ENCODE measurements at regions not wholly inside any gene's neighbourhood (a gene's known extent, or its start where the extent isn't known, plus 50 kb on each side); places are given as distances from the start of the nearest gene placed in this dataset.

DNA sequence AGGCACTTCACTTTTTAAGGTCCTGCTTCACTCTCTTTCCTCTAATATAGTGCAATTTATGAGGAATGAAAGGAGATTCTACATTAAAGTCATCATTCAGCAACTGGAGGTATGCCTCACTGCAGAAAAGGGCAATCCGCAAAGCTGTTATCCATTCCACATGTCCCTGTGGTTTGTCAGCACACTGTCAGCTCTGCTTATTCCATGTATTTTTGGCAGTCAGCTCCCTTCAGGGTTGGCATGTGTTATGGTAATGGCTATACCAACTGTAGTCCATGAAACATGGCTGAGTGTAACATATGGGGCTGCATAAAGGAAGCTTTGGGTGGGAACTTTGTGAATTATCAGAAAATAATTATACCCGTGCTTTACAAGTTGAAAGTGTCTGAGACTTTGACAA, 154.1 kb downstream of the GALC start:
- Histone ChIP-seq H3K9ac (ENCODE audit: low read depth, low read length) (no peak overlapping the region), H3K9me3 (ENCODE audit: control insufficient read depth, insufficient read depth, low read length) (no peaks in the 10 kb centered on the region), H3K36me3 (ENCODE audit: insufficient read depth, low read length) (no peaks in the 10 kb centered on the region), H3K4me1 (ENCODE audit: insufficient read depth, low read length) (no peaks in the 10 kb centered on the region)

DNA sequence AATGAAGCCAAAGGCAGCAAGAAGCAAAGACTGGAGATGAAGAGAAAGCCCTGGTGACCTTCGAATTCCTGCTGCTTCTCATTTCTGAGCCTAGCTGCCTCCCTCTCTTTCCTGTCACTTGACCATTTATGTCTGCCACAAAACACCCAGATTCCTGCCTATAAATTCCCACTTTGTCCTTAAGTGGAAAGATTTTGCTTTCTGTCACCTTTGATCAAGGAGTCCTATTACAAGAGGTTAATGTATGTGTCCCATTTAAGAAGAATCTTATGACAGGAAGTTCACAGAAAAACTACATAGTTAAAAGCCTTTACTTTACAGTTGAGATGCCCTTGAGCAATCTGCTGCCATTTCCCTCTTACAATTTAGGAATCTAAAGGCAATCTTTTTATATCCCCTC, 155.7 kb downstream of the GALC start:
- H3K9ac ChIP-seq (ENCODE audit: low read depth, low read length), result no peak overlapping the region
- H3K36me3 ChIP-seq (ENCODE audit: insufficient read depth, low read length), result no peaks in the 10 kb centered on the region
- H3K4me1 ChIP-seq (ENCODE audit: insufficient read depth, low read length), result no peaks in the 10 kb centered on the region
- H3K9me3 ChIP-seq (ENCODE audit: control insufficient read depth, insufficient read depth, low read length), result no peaks in the 10 kb centered on the region

GRCh38 chr14:87834594-87834993, 158.4 kb downstream of the GALC start:
- Histone ChIP-seq H3K9me3 (ENCODE audit: control insufficient read depth, insufficient read depth, low read length) (no peaks in the 10 kb centered on the region), H3K9ac (ENCODE audit: low read depth, low read length) (no peak overlapping the region), H3K36me3 (ENCODE audit: insufficient read depth, low read length) (no peaks in the 10 kb centered on the region), H3K4me1 (ENCODE audit: insufficient read depth, low read length) (peaks cover 12% of the 10 kb centered on the region)

DNA sequence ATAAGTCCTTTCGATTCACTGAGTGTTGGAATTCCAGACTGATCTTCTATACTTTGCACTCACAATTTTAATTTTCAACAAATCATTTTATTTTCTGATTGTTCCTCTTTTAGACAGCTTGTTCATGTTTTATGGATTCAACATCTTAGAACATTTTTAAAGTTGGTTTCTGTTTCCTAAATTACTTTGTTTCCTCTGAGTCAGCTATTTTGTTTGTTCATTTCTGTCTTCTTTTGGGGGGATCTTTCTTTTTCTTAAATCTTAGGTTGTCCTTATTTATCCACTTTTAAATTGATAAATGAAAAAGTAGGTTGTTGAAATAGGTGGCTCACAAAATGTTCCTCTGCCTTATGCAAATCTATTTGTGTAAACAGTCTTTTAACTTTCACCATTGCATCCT, 160.0 kb downstream of the GALC start:
- Histone ChIP-seq H3K36me3 (ENCODE audit: insufficient read depth, low read length) (no peaks in the 10 kb centered on the region), H3K4me1 (ENCODE audit: insufficient read depth, low read length) (peaks cover 12% of the 10 kb centered on the region), H3K9ac (ENCODE audit: low read depth, low read length) (no peak overlapping the region), H3K9me3 (ENCODE audit: control insufficient read depth, insufficient read depth, low read length) (no peaks in the 10 kb centered on the region)

GRCh38 chr14:87830443-87831096, 162.4 kb downstream of the GALC start:
- Histone ChIP-seq H3K36me3 (ENCODE audit: insufficient read depth, low read length) (no peaks in the 10 kb centered on the region), H3K4me1 (ENCODE audit: insufficient read depth, low read length) (peaks cover 12% of the 10 kb centered on the region), H3K9ac (ENCODE audit: low read depth, low read length) (no peak overlapping the region), H3K9me3 (ENCODE audit: control insufficient read depth, insufficient read depth, low read length) (no peaks in the 10 kb centered on the region)

GRCh38 chr14:87829543-87829942, 163.4 kb downstream of the GALC start:
- Histone ChIP-seq H3K9ac (ENCODE audit: low read depth, low read length) (no peak overlapping the region), H3K4me1 (ENCODE audit: insufficient read depth, low read length) (peaks cover 12% of the 10 kb centered on the region), H3K36me3 (ENCODE audit: insufficient read depth, low read length) (no peaks in the 10 kb centered on the region), H3K9me3 (ENCODE audit: control insufficient read depth, insufficient read depth, low read length) (no peaks in the 10 kb centered on the region)

- no peaks in the 10 kb centered on the region for H3K36me3 ChIP-seq (ENCODE audit: insufficient read depth, low read length)
- no peaks in the 10 kb centered on the region for H3K4me1 ChIP-seq (ENCODE audit: insufficient read depth, low read length)
- no peak overlapping the region for H3K9ac ChIP-seq (ENCODE audit: low read depth, low read length)
- H3K9me3 ChIP-seq (ENCODE audit: control insufficient read depth, insufficient read depth, low read length), result no peaks in the 10 kb centered on the region
Measured at GRCh38 chr14:87824266-87824665, 168.7 kb downstream of the GALC start.

DNA sequence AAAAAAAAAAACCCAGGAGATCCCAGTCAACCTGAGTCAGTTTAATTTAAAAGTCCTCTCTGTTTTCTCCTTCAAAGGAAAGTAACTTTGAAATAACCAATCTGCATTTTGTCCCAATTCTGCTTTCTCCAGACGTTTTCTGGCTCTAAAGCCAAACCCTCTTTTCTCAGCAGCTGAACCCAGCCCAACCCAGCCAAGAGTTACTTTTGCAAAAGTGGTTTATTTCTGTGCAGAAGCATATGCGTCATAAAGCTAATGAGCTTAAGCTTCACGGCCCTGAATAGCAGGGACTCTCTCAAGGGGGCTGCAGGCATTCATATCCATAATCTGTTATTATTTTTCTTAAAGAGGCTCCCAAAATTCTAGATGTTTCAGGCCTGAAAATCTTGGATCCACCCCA, 176.6 kb downstream of the GALC start:
- no peaks in the 10 kb centered on the region for H3K36me3 ChIP-seq (ENCODE audit: insufficient read depth, low read length)
- H3K4me1 ChIP-seq (ENCODE audit: insufficient read depth, low read length), result no peaks in the 10 kb centered on the region
- no peak overlapping the region for H3K9ac ChIP-seq (ENCODE audit: low read depth, low read length)
- H3K9me3 ChIP-seq (ENCODE audit: control insufficient read depth, insufficient read depth, low read length), result no peaks in the 10 kb centered on the region

DNA sequence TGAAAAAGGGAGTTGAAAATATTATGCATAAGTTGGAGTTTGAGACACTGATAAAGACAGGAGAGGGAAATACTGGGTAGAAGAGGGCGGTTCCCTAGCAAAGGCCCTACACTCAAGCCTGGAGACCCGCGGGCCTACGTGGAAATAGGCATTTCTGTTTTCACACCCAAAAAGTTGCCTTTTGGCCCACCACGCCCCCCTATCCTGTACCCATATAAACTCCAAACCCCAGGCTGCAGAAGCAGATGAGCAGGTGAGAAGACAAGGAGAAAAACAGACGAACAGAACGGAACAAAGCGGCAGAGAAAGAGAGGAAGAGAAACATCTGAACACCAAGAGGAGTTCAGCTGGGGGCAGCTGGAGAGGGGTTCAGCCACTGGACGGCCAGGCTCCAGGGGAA, 177.9 kb downstream of the GALC start:
- Histone ChIP-seq H3K4me1 (ENCODE audit: insufficient read depth, low read length) (no peaks in the 10 kb centered on the region), H3K9ac (ENCODE audit: low read depth, low read length) (no peak overlapping the region), H3K36me3 (ENCODE audit: insufficient read depth, low read length) (no peaks in the 10 kb centered on the region), H3K9me3 (ENCODE audit: control insufficient read depth, insufficient read depth, low read length) (no peaks in the 10 kb centered on the region)

- Histone ChIP-seq H3K9ac (ENCODE audit: low read depth, low read length) (no peak overlapping the region), H3K36me3 (ENCODE audit: insufficient read depth, low read length) (no peaks in the 10 kb centered on the region), H3K4me1 (ENCODE audit: insufficient read depth, low read length) (no peaks in the 10 kb centered on the region), H3K9me3 (ENCODE audit: control insufficient read depth, insufficient read depth, low read length) (no peaks in the 10 kb centered on the region)
Measured at GRCh38 chr14:87813686-87814085, 179.3 kb downstream of the GALC start.

DNA sequence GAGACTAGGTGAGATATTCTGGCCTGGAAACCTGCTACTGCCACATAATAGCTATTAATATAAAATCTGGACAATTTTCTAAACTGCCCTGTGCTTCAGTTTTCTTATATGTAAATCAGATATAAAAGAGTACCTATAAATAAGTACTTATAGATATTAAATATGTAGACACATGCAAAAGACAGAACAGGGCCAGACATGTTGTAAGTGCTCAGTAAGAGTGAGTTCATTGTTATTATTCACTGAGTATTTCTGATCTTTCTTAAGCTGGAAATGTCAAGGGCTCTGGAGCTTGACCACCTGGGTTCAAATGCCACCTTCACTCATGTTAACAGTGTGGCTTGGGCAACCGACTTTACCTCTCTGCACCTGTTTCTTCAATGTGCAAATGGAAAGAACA, 179.8 kb downstream of the GALC start:
- no peaks in the 10 kb centered on the region for H3K4me1 ChIP-seq (ENCODE audit: insufficient read depth, low read length)
- no peaks in the 10 kb centered on the region for H3K9me3 ChIP-seq (ENCODE audit: control insufficient read depth, insufficient read depth, low read length)
- no peak overlapping the region for H3K9ac ChIP-seq (ENCODE audit: low read depth, low read length)
- no peaks in the 10 kb centered on the region for H3K36me3 ChIP-seq (ENCODE audit: insufficient read depth, low read length)

DNA sequence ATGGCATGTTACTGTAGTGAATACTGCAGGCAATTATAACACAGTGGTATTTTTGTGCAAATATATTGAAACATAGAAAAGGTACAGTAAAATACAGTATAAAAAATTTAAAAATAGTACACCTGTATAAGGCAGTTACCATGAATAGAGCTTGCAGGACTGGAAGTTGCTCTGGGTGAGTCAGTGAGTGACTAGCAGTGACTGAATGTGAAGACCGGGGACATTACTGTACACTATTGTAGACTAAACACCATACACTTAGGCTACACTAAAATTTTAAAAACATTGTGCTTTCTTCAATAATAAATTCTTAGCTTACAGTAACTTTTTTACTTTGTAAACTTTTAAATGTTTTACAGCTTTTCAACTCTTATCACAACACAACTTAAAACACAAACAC, 181.7 kb downstream of the GALC start:
- no peak overlapping the region for H3K9ac ChIP-seq (ENCODE audit: low read depth, low read length)
- no peaks in the 10 kb centered on the region for H3K4me1 ChIP-seq (ENCODE audit: insufficient read depth, low read length)
- H3K36me3 ChIP-seq (ENCODE audit: insufficient read depth, low read length), result no peaks in the 10 kb centered on the region
- no peaks in the 10 kb centered on the region for H3K9me3 ChIP-seq (ENCODE audit: control insufficient read depth, insufficient read depth, low read length)

DNA sequence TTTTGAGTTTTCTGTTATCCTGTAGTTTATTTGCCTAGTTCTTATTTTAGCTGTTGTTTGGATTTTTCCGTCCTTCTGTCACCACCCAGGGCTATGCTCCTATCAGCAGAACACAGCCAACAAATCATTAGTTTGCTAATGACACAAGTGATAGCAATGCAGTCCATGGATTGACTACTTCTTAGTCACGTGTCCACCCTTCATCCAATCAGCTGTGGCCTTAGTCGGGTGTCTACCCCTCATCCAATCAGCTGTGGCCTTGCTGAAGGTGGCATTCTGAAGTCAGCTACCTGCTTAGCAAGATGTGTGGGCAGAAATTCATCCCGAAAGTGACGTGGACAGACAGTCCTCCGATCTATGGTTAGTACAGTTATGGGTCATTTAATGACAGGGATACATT, 182.3 kb downstream of the GALC start:
- H3K36me3 ChIP-seq (ENCODE audit: insufficient read depth, low read length), result no peaks in the 10 kb centered on the region
- H3K9ac ChIP-seq (ENCODE audit: low read depth, low read length), result no peak overlapping the region
- H3K4me1 ChIP-seq (ENCODE audit: insufficient read depth, low read length), result no peaks in the 10 kb centered on the region
- no peaks in the 10 kb centered on the region for H3K9me3 ChIP-seq (ENCODE audit: control insufficient read depth, insufficient read depth, low read length)

GRCh38 chr14:87809261-87809660, 183.7 kb downstream of the GALC start:
- Histone ChIP-seq H3K4me1 (ENCODE audit: insufficient read depth, low read length) (no peaks in the 10 kb centered on the region), H3K36me3 (ENCODE audit: insufficient read depth, low read length) (no peaks in the 10 kb centered on the region), H3K9me3 (ENCODE audit: control insufficient read depth, insufficient read depth, low read length) (no peaks in the 10 kb centered on the region), H3K9ac (ENCODE audit: low read depth, low read length) (no peak overlapping the region)

DNA sequence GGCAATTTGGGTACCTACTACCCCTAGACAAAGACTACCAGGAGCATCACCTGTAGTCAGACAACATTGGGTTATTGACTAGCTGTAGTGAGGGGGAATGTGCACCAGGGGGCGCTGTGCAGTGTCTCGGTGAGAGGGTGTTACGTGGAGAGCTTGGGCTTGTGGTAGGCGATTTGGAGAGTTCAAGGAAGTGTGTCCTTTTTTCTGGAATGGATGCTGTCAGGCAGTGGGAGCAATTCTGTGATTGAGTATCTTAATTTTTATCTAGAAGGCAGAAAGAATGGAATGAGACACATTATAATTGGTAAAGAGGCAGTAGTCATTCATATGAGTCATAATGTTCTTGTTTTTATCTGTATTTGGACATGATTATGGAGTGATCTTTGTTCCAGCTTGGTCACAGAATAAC, 187.7 kb downstream of the GALC start:
- Histone ChIP-seq H3K9ac (ENCODE audit: low read depth, low read length) (no peak overlapping the region), H3K36me3 (ENCODE audit: insufficient read depth, low read length) (no peaks in the 10 kb centered on the region), H3K9me3 (ENCODE audit: control insufficient read depth, insufficient read depth, low read length) (no peaks in the 10 kb centered on the region), H3K4me1 (ENCODE audit: insufficient read depth, low read length) (no peaks in the 10 kb centered on the region)

DNA sequence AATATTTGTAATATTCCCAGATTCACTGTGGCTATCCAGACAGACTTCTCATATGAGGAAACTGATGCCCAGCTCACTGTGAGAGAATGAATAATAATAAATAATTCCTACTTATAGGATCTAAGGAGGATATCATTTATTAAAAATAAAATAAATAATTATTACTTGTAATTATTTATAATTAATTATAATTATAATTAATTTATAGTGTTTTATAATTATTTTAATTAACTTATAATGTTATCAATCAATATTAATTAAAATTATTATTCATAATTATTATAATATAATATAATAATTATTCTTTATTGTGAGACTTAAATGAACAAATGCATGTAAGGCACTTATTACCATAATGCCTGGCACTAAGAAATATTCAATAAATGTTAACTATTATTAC, 192.8 kb downstream of the GALC start:
- H3K9me3 ChIP-seq (ENCODE audit: control insufficient read depth, insufficient read depth, low read length), result no peaks in the 10 kb centered on the region
- H3K4me1 ChIP-seq (ENCODE audit: insufficient read depth, low read length), result peaks cover 14% of the 10 kb centered on the region; the same call in 1 of the 2 replicates
- H3K36me3 ChIP-seq (ENCODE audit: insufficient read depth, low read length), result no peaks in the 10 kb centered on the region
- no peak overlapping the region for H3K9ac ChIP-seq (ENCODE audit: low read depth, low read length)

Measured in ES-I3 (cell line).